Common myeloid progenitor, CD34-positive (primary cell): ENCODE measurements at regions not wholly inside any gene's neighbourhood (a gene's known extent, or its start where the extent isn't known, plus 50 kb on each side); places are given as distances from the start of the nearest gene placed in this dataset.
"Not testable (repeated sequence)": the region's sequence is repeated elsewhere in the genome, so short reads cannot be mapped to it uniquely, and the experiment has no call there.

Experiments
- CTCF ChIA-PET: fragments of 350-600 bp; sonication (Branson Sonifier 250); formaldehyde crosslinking; loops from one replicate; lab custom pipeline; 2021; ENCODE audit warnings: antibody characterized with exemption; lab: Charles Lee
- POLR2A ChIA-PET: fragments of 350-600 bp; sonication (Branson Sonifier 250); formaldehyde crosslinking; loops from one replicate; lab custom pipeline; 2021; ENCODE audit warnings: antibody characterized with exemption; lab: Charles Lee
- DNase-seq, 3 donors: peaks; one replicate each; pipeline versions ENCODE4 v3.0.0 to v3.0.0-alpha.2; 2013
- H3K27ac ChIP-seq, 2 experiments: 1 replicate in 1 of 2; 2 replicates in 1 of 2; pipeline ENCODE4 v1.7.0; 2013; ENCODE audit warnings: inconsistent platforms in 2 of 2, low read length in 2 of 2, mild to moderate bottlenecking in 2 of 2, low read depth in 1 of 2, moderate library complexity in 1 of 2; ENCODE audit not compliant: severe bottlenecking in 2 of 2, insufficient read depth in 1 of 2, poor library complexity in 1 of 2
- H3K27me3 ChIP-seq, 5 experiments: replicated peaks in 2 of 5; 1 replicate in 3 of 5; 2 replicates in 2 of 5; pipeline versions ENCODE4 v1.6.1 to v1.7.0; 2013; ENCODE audit warnings: low read length in 4 of 5, mild to moderate bottlenecking in 2 of 5, moderate library complexity in 2 of 5, inconsistent platforms in 1 of 5; ENCODE audit not compliant: insufficient read depth in 5 of 5, control insufficient read depth in 4 of 5
- H3K36me3 ChIP-seq, 4 experiments: 1 replicate in 2 of 4; 2 replicates in 2 of 4; pipeline versions ENCODE4 v1.6.1 to v1.7.0; 2013; ENCODE audit warnings: low read length in 3 of 4, control low read depth in 1 of 4, mild to moderate bottlenecking in 1 of 4; ENCODE audit not compliant: control insufficient read depth in 4 of 4, insufficient read depth in 4 of 4
- H3K4me1 ChIP-seq, 4 experiments: 1 replicate in 3 of 4; 2 replicates in 1 of 4; pipeline versions ENCODE4 v1.6.1 to v1.7.1; 2013; ENCODE audit warnings: low read length in 3 of 4, mild to moderate bottlenecking in 3 of 4, control low read depth in 1 of 4, inconsistent platforms in 1 of 4, moderate library complexity in 1 of 4; ENCODE audit not compliant: control insufficient read depth in 4 of 4, insufficient read depth in 4 of 4; ENCODE audit errors: control extremely low read depth in 1 of 4
- H3K4me3 ChIP-seq, 7 experiments: 1 replicate in 4 of 7; 2 replicates in 3 of 7; pipeline versions ENCODE4 v1.5.1 to v1.7.0; 2013; ENCODE audit warnings: mild to moderate bottlenecking in 7 of 7, low read length in 6 of 7, moderate library complexity in 6 of 7, inconsistent platforms in 2 of 7, low read depth in 2 of 7, control low read depth in 1 of 7; ENCODE audit not compliant: insufficient read depth in 4 of 7, control insufficient read depth in 1 of 7; ENCODE audit errors: extremely low read depth in 1 of 7
- H3K9me3 ChIP-seq, 5 experiments: 1 replicate in 4 of 5; 2 replicates in 1 of 5; pipeline versions ENCODE4 v1.6.1 to v1.7.1; 2013; ENCODE audit warnings: low read length in 4 of 5, mild to moderate bottlenecking in 2 of 5, inconsistent platforms in 1 of 5, low read depth in 1 of 5, moderate library complexity in 1 of 5; ENCODE audit not compliant: control insufficient read depth in 4 of 5, insufficient read depth in 2 of 5; ENCODE audit errors: control extremely low read depth in 1 of 5
- whole genome bisulfite sequencing: methylation state at CpG from one replicate; pipeline ENCODE4 v1.1.5; 2013; ENCODE audit not compliant: insufficient coverage; 5-methylcytosine and 5-hydroxymethylcytosine counted together

DNA sequence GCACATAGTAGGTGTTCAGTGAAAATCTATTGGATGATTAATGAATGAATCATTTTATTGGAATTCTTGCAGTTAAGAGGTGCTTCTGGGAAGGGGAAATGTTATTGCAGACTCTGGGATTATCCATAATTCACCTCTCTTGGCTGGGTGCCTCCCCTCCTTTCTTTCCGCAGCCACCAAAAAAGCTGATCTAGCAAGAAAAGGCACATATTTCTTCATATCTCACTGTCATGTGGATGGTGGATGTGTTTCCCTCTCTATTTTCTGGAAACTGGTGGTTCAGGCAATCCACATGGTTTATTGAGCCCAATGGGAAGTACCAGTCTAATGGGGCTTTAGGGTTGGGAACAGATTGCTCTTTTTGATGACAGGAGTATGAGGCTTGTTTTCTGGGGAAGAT lies 151.1 kb upstream of the ROPN1 start:
- no peak for DNase-seq
- POLR2A ChIA-PET, result no interaction called here
- Histone ChIP-seq H3K36me3 (no peaks in the 10 kb centered on the region), H3K27me3 (peaks cover 0 to 23% (median 9%) of the 10 kb centered on the region in 5 experiments), H3K4me3 (no peak overlapping the region), H3K27ac (no peak overlapping the region), H3K9me3 (no peaks in the 10 kb centered on the region), H3K4me1 (no peaks in the 10 kb centered on the region)
- CTCF ChIA-PET, result no interaction called here
- no CpG with 5 or more reads among the region's 1 CpG for WGBS

DNA sequence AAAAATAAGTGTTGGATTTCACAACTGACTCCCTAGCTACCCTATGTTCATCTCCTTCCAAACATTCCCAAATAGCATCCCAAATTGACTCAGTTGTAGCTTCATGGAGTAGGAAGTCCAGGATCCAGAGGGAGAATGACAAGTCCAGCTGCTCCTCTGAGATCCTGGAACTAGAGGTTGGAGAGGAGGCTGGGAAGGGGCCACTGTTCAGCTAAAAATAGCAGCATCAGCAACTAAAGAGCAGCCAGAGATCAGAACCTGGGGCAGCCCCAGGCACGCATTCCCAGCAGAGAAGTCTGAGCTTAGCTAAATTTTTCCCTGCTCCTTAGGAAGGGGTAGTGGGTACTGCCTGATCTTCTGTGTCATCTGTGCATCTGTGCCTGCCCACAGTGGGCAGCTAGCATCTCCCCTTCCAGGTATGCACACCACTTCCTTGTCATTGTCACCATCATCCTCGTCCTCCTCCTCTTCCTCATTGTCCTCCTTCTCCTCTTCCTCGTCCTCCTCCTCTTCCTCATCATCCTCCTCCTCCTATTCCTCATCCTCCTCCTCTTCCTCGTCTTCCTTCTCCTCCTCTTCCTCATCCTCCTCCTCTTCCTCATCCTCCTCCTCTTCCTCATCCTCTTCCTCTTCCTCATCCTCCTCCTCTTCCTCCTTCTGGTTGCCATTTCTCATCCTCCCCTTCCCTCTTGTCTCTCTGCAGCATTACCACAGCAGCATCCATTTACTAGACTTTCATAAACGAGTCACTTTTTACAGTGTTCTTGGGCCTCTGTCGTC lies 152.3 kb upstream of the ROPN1 start:
- Histone ChIP-seq H3K36me3 (no peaks in the 10 kb centered on the region), H3K4me1 (no peaks in the 10 kb centered on the region), H3K9me3 (no peaks in the 10 kb centered on the region), H3K27ac (no peak overlapping the region), H3K27me3 (peaks cover 0 to 23% (median 9%) of the 10 kb centered on the region in 5 experiments), H3K4me3 (no peak overlapping the region)
- CTCF ChIA-PET, result no interaction called here
- WGBS, result 89% methylated on average over 5 of the region's 6 CpGs
- DNase-seq, result no peak
- POLR2A ChIA-PET, result no interaction called here

DNA sequence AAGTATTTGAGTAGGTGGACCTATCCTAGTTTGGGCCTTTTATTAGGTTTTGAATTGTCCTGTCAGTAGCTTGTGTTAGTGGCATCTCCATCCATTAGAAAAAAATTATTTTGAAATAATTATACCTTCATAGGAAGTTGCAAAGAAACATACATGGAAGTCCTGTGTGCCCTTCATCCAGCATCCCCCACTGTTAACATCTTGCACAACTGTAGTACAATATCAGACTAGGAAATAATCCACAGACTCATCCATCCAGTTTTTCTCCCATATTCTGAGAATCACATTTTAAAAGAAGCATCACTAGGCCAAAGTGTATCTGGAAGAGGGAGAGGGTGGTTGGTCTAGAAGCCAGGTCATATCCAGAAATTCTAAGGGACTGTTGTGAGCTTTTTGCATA lies 155.5 kb upstream of the ROPN1 start:
- Histone ChIP-seq H3K27me3 (peaks cover 0 to 21% (median 5%) of the 10 kb centered on the region in 5 experiments), H3K4me1 (no peaks in the 10 kb centered on the region), H3K9me3 (no peaks in the 10 kb centered on the region), H3K4me3 (no peak overlapping the region), H3K27ac (no peak overlapping the region), H3K36me3 (no peaks in the 10 kb centered on the region)
- ChIA-PET CTCF (interaction anchor here (0.6 kb wide), 1 partner anchor 12 kb away, joined by 3 read pairs; no protein-coding TSS in a partner anchor), POLR2A (no interaction called here)
- DNase-seq, result no peak

DNA sequence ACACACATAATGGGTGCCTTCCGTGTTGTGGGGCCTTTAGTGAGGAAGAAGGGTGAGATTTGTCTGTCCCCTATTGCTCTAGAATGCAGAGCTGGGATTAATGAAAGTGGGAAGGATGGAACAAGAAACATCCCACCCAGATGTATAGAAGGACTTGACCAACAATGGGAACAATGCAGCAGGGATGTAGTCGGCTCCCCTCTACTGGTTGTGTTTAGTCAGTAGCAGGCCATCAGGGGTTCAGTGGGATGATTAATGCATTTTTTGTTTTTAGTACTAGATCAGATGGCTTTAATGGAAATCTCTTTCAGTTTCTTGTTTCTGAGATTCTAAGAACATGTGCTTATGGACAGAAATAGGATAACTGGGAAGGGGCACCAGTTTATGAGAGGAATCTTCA lies 156.0 kb upstream of the ROPN1 start:
- Histone ChIP-seq H3K27me3 (peaks cover 0 to 16% (median 4%) of the 10 kb centered on the region in 5 experiments), H3K4me3 (no peak overlapping the region), H3K4me1 (no peaks in the 10 kb centered on the region), H3K9me3 (no peaks in the 10 kb centered on the region), H3K27ac (no peak overlapping the region), H3K36me3 (no peaks in the 10 kb centered on the region)
- 100% methylated on average over 1 of the region's 2 CpGs for WGBS
- POLR2A ChIA-PET, result no interaction called here
- CTCF ChIA-PET, result no interaction called here
- DNase-seq, result no peak

DNA sequence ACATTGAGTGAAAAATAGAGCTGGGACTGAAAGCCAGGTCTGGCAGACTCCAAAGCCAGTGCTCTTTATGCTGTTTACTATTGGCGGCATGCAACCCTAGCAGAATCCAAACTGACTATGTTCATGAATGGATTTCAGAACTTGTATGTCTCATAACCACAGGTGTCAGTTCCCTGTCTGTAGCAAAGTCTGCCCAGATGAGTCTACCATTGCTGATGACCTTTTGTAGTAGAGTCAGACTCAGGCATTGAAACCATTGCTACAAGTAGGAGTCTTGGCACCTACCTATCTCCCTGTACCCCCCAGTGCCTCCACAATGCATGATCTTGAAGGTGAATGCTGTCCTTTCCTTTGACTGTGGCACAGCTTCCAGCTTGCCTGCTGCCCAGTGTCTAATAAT lies 157.2 kb upstream of the ROPN1 start:
- Histone ChIP-seq H3K4me3 (no peak overlapping the region), H3K27me3 (peaks cover 0 to 9% (median 3%) of the 10 kb centered on the region in 5 experiments), H3K36me3 (no peaks in the 10 kb centered on the region), H3K9me3 (no peaks in the 10 kb centered on the region), H3K4me1 (no peaks in the 10 kb centered on the region), H3K27ac (no peak overlapping the region)
- 80% methylated on average over 1 of the region's 1 CpG for WGBS
- ChIA-PET CTCF (no interaction called here), POLR2A (no interaction called here)
- no peak for DNase-seq

DNA sequence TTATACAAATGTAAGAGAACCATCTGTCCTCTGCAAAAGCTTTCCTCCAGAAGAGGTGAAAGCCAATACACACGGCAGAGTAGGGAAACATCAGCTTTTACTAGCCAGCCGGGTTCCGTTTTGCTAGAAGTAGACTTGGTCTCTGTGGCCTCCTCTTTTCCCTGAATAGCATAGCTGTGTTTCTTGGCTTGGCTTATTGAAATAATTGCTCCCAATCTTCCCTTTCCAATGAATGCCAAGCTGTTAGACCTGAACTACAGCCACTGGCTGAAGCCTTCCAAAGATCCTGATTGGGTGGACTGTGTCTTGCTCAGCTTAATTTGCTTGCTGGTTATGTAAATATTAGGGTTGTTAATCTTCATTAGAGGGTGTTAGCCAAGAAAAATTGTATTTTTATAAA lies 157.8 kb upstream of the ROPN1 start:
- H3K4me3 ChIP-seq, result no peak overlapping the region
- WGBS, result 95% methylated on average over 3 of the region's 3 CpGs
- ChIA-PET CTCF (no interaction called here), POLR2A (no interaction called here)
- H3K4me1 ChIP-seq, result no peaks in the 10 kb centered on the region
- DNase-seq, result no peak
- no peak overlapping the region for H3K27ac ChIP-seq
- H3K27me3 ChIP-seq, result peaks cover 0 to 5% (median 3%) of the 10 kb centered on the region in 5 experiments
- no peaks in the 10 kb centered on the region for H3K9me3 ChIP-seq
- H3K36me3 ChIP-seq, result no peaks in the 10 kb centered on the region

DNA sequence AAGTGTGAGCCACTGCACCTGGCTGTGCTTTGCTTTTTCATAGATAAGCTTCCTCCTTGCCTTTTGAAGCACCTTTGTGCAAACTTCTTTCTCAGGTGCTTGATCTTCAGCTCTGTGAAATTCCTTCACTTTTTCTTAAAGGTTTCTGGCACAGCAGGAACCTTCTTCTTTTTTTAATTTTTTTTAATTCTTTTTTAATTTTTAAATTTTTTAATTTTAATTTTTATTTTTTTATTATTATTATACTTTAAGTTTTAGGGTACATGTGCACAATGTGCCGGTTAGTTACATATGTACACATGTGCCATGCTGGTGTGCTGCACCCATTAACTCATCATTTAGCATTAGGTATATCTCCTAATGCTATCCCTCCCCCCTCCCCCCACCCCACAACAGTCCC lies 161.0 kb upstream of the ROPN1 start:
- H3K4me1 ChIP-seq, CTCF ChIA-PET, DNase-seq, H3K4me3 ChIP-seq, H3K27ac ChIP-seq, H3K27me3 ChIP-seq, H3K36me3 ChIP-seq, H3K9me3 ChIP-seq: not testable (repeated sequence)
- WGBS, result no CpG with 5 or more reads among the region's 1 CpG
- POLR2A ChIA-PET, result interaction anchor here (0.6 kb wide), 1 partner anchor 97 kb away, joined by 5 read pairs; no protein-coding TSS in a partner anchor
